IMR-90 (cell line): ENCODE measurements at regions not wholly inside any gene's neighbourhood (a gene's known extent, or its start where the extent isn't known, plus 50 kb on each side); places are given as distances from the start of the nearest gene placed in this dataset.

Experiments
- ATAC-seq: fragments of 200-7000 bp; cut with Tn5 transposase; 2 replicates; pipeline ENCODE4 v1.9.1; 2020; ENCODE audit warnings: low read depth, mild to moderate bottlenecking, moderate library complexity
- BruUV-seq: library from RNA; stranded (reverse); fragments of 400-500 nt; replicated peaks from 2 replicates; lab custom pipeline; 2021; lab: Mats Ljungman, UMichigan
- CTCF ChIA-PET: fragments of 300-600 bp; formaldehyde crosslinking; extraction: SDS; loops from one replicate; lab custom pipeline; 2021; ENCODE audit warnings: antibody characterized with exemption; lab: Yijun Ruan, JAX
- POLR2A ChIA-PET: fragments of 300-600 bp; sonication (Branson Sonifier 250); formaldehyde crosslinking; loops from one replicate; lab custom pipeline; 2022; ENCODE audit warnings: antibody characterized with exemption; ENCODE audit not compliant: unreplicated experiment; lab: Charles Lee
- DNase-seq: peaks from one replicate; pipeline ENCODE4 v3.0.0; 2013
- H2AFZ ChIP-seq: replicated peaks from 2 replicates; pipeline ENCODE3; 2013; ENCODE audit warnings: low read length, mild to moderate bottlenecking; ENCODE audit not compliant: poor library complexity
- H2AK5ac ChIP-seq: 2 replicates; pipeline ENCODE4 v1.6.1; 2013; ENCODE audit warnings: low read depth, low read length, inconsistent platforms
- H2AK9ac ChIP-seq: replicated peaks from 2 replicates; pipeline ENCODE3; 2013; ENCODE audit warnings: mild to moderate bottlenecking, low read depth, low read length, moderate library complexity; ENCODE audit not compliant: poor library complexity
- H2BK120ac ChIP-seq: 2 replicates; pipeline ENCODE4 v1.6.1; 2013; ENCODE audit warnings: low read depth, low read length, inconsistent platforms
- H2BK15ac ChIP-seq: 3 replicates; pipeline ENCODE4 v1.6.1; 2013; ENCODE audit warnings: low read depth, low read length, inconsistent platforms
- H2BK20ac ChIP-seq: 2 replicates; pipeline ENCODE4 v1.6.1; 2013; ENCODE audit warnings: low read depth, mild to moderate bottlenecking, inconsistent platforms, low read length, moderate library complexity
- H2BK5ac ChIP-seq: 2 replicates; pipeline ENCODE4 v1.6.1; 2013; ENCODE audit warnings: mild to moderate bottlenecking, low read depth, low read length, inconsistent platforms; ENCODE audit not compliant: poor library complexity, severe bottlenecking
- H3K14ac ChIP-seq: replicated peaks from 2 replicates; pipeline ENCODE4 v1.6.1; 2013; ENCODE audit warnings: low read depth, low read length, inconsistent platforms
- H3K18ac ChIP-seq: 2 replicates; pipeline ENCODE4 v1.6.1; 2013; ENCODE audit warnings: low read depth, low read length, control low read depth
- H3K23ac ChIP-seq: 2 replicates; pipeline ENCODE4 v1.6.1; 2013; ENCODE audit warnings: low read depth, low read length, inconsistent platforms
- H3K27ac ChIP-seq: 2 replicates; pipeline ENCODE4 v1.5.1; 2013; ENCODE audit warnings: mild to moderate bottlenecking, control low read depth, low read length; ENCODE audit not compliant: insufficient read depth
- H3K27me3 ChIP-seq: 2 replicates; pipeline ENCODE4 v1.6.1; 2013; ENCODE audit warnings: low read length; ENCODE audit not compliant: control insufficient read depth, insufficient read depth
- H3K36me3 ChIP-seq: 2 replicates; pipeline ENCODE4 v1.6.1; 2013; ENCODE audit warnings: low read length, mixed read lengths; ENCODE audit not compliant: control insufficient read depth, insufficient read depth
- H3K4ac ChIP-seq: 2 replicates; pipeline ENCODE4 v1.6.1; 2013; ENCODE audit warnings: low read depth, low read length, inconsistent platforms
- H3K4me1 ChIP-seq: 2 replicates; pipeline ENCODE4 v1.6.1; 2013; ENCODE audit warnings: low read length, mixed read lengths; ENCODE audit not compliant: control insufficient read depth, insufficient read depth
- H3K4me2 ChIP-seq: 2 replicates; pipeline ENCODE4 v1.6.1; 2013; ENCODE audit warnings: low read depth, mild to moderate bottlenecking, control low read depth, low read length, moderate library complexity
- H3K4me3 ChIP-seq: 2 replicates; pipeline ENCODE4 v1.5.1; 2013; ENCODE audit warnings: low read depth, mild to moderate bottlenecking, control low read depth, low read length, moderate library complexity; ENCODE audit not compliant: insufficient read depth
- H3K56ac ChIP-seq: 2 replicates; pipeline ENCODE4 v1.6.1; 2013; ENCODE audit warnings: low read length, inconsistent platforms; ENCODE audit not compliant: insufficient read depth; ENCODE audit errors: extremely low read depth
- H3K79me1 ChIP-seq, 2 experiments: 2 replicates each; pipeline ENCODE4 v1.6.1; 2013; ENCODE audit warnings: low read length in 2 of 2, inconsistent platforms in 1 of 2, low read depth in 1 of 2
- H3K9ac ChIP-seq: 2 replicates; pipeline ENCODE4 v1.6.1; 2013; ENCODE audit warnings: low read depth, low read length, control low read depth
- H3K9me1 ChIP-seq: 2 replicates; pipeline ENCODE4 v1.6.1; 2013; ENCODE audit warnings: low read length, inconsistent platforms; ENCODE audit not compliant: insufficient read depth
- H3K9me3 ChIP-seq: 2 replicates; pipeline ENCODE4 v1.6.1; 2013; ENCODE audit warnings: low read length; ENCODE audit not compliant: control insufficient read depth, insufficient read depth
- H4K20me1 ChIP-seq: 2 replicates; pipeline ENCODE4 v1.6.1; 2013; ENCODE audit warnings: low read length, inconsistent platforms; ENCODE audit not compliant: insufficient read depth
- H4K5ac ChIP-seq: 2 replicates; pipeline ENCODE4 v1.6.1; 2013; ENCODE audit warnings: mild to moderate bottlenecking, low read depth, low read length, control low read depth
- H4K8ac ChIP-seq, 2 experiments: 2 replicates each; pipeline ENCODE4 v1.6.1; 2013; ENCODE audit warnings: low read depth in 2 of 2, low read length in 2 of 2, control low read depth in 1 of 2, inconsistent platforms in 1 of 2
- H4K91ac ChIP-seq: 2 replicates; pipeline ENCODE4 v1.6.1; 2013; ENCODE audit warnings: low read depth, low read length, inconsistent platforms; ENCODE audit not compliant: insufficient read depth
- BHLHE40 ChIP-seq: fragments of 150-350 bp; IDR thresholded peaks from 2 replicates; pipeline ENCODE4 v1.6.1; 2016; ENCODE audit warnings: mild to moderate bottlenecking, low read depth, low read length
- CEBPB ChIP-seq: IDR thresholded peaks from 2 replicates; pipeline ENCODE4 v1.6.1; 2012; ENCODE audit warnings: low read depth, low read length, improper control_type of control experiment
- CHD1 ChIP-seq: IDR thresholded peaks from 2 replicates; pipeline ENCODE4 v1.6.1; 2012; ENCODE audit warnings: low read depth, low read length, improper control_type of control experiment
- FOS ChIP-seq: fragments of 150-350 bp; IDR thresholded peaks from 2 replicates; pipeline ENCODE4 v1.6.1; 2016; ENCODE audit warnings: low read depth, low read length
- MAZ ChIP-seq: IDR thresholded peaks from 2 replicates; pipeline ENCODE4 v1.6.1; 2012; ENCODE audit warnings: low read depth, mild to moderate bottlenecking, low read length, improper control_type of control experiment, moderate library complexity, borderline replicate concordance
- MXI1 ChIP-seq: IDR thresholded peaks from 2 replicates; pipeline ENCODE4 v1.6.1; 2012; ENCODE audit warnings: low read depth, mild to moderate bottlenecking, low read length, moderate library complexity, borderline replicate concordance
- NFE2L2 ChIP-seq: fragments of 150-350 bp; IDR thresholded peaks from 2 replicates; pipeline ENCODE4 v1.6.1; 2016; ENCODE audit warnings: low read depth, mild to moderate bottlenecking, low read length
- RAD21 ChIP-seq: IDR thresholded peaks from 2 replicates; pipeline ENCODE4 v1.6.1; 2012; ENCODE audit warnings: low read length, improper control_type of control experiment
- RCOR1 ChIP-seq: IDR thresholded peaks from 2 replicates; pipeline ENCODE4 v1.6.1; 2012; ENCODE audit warnings: mild to moderate bottlenecking, low read length, improper control_type of control experiment; ENCODE audit not compliant: insufficient replicate concordance
- RFX5 ChIP-seq: IDR thresholded peaks from 2 replicates; pipeline ENCODE4 v1.8.0; 2012; ENCODE audit warnings: low read depth, mild to moderate bottlenecking, low read length, moderate library complexity
- SMC3 ChIP-seq: fragments of 150-350 bp; IDR thresholded peaks from 2 replicates; pipeline ENCODE4 v1.6.1; 2016; ENCODE audit warnings: low read depth, mild to moderate bottlenecking, antibody characterized with exemption, low read length, moderate library complexity
- WGBS, 2 experiments: methylation state at CpG; one replicate each; pipeline versions ENCODE4 v1.1.5 to v1.1.7; 2013; ENCODE audit warnings: missing lambda C conversion rate in 2 of 2; ENCODE audit not compliant: insufficient read length in 1 of 2; ENCODE audit errors: extremely low coverage in 2 of 2; 5-methylcytosine and 5-hydroxymethylcytosine counted together
- dilution Hi-C: fragments of 300-500 bp; cut with HindIII; formaldehyde crosslinking; loops from one replicate; pipeline ENCODE4 v1.14.3; 2018; ENCODE audit warnings: low sequenced_read_pairs; ENCODE audit not compliant: unreplicated experiment
- in situ Hi-C: fragments of 300-500 bp; cut with MboI; formaldehyde crosslinking; loops from 3 replicates; pipeline ENCODE4 v1.14.3; 2019; ENCODE audit warnings: low sequenced_read_pairs, inconsistent platforms, mixed read lengths
- intact Hi-C: fragments of 100-400 bp; cut with micrococcal nuclease; formaldehyde crosslinking; loops from 2 replicates; pipeline ENCODE4 v1.10.0; 2022
- TF ChIP-seq, protein P1 (sequence below): conservative IDR thresholded peaks from 2 replicates; pipeline ENCODE4 v1.5.1; 2012; ENCODE audit warnings: mild to moderate bottlenecking, low read depth, low read length, improper control_type of control experiment
- TF ChIP-seq, protein P2 (sequence below): fragments of 150-350 bp; IDR thresholded peaks from 2 replicates; pipeline ENCODE4 v1.6.1; 2017; ENCODE audit warnings: mild to moderate bottlenecking, antibody characterized with exemption, low read length, low read depth
- TF ChIP-seq, protein P3 (sequence below): fragments of 150-350 bp; IDR thresholded peaks from 2 replicates; pipeline ENCODE4 v1.6.1; 2016; ENCODE audit warnings: low read depth, mild to moderate bottlenecking, low read length, moderate library complexity, borderline replicate concordance

DNA sequence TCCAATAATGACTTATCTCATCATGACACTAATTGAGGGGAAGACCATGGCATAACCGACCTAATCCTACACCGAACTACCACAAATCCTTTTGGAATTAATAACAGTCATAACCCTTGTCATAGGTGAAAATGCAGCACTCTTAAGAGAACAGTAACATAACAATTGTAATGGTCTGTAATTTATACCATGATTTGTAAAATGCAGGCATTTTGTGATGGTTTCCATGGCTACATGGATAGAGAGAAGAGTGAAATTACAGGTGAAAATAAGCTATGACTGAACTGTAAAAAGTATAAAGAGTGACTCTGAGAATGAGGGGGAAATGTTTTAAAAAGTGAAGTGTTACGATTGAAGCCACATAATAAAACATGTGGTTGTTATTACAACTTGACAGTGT, 494.1 kb upstream of the SLC39A10 start:
- POLR2A ChIA-PET: no interaction called here
- intact Hi-C loops (no loop called here), in situ Hi-C loops (no loop called here), dilution Hi-C loops (no loop called here)
- Histone ChIP-seq H2BK20ac (no peak overlapping the region), H3K56ac (no peak overlapping the region), H3K14ac (no peak overlapping the region), H2AK9ac (no peak overlapping the region), H3K4me2 (no peak overlapping the region), H2BK15ac (no peak overlapping the region), H3K9ac (no peak overlapping the region), H3K18ac (no peak overlapping the region), H3K23ac (no peak overlapping the region), H3K9me3 (no peaks in the 10 kb centered on the region), H4K20me1 (no peaks in the 10 kb centered on the region), H3K4me3 (no peak overlapping the region), H3K4ac (no peak overlapping the region), H3K9me1 (no peaks in the 10 kb centered on the region), H4K8ac (no peak overlapping the region), H4K5ac (no peak overlapping the region), H3K27me3 (no peaks in the 10 kb centered on the region), H2BK120ac (no peak overlapping the region), H2BK5ac (no peak overlapping the region), H3K36me3 (no peaks in the 10 kb centered on the region), H3K79me1 (no peaks in the 10 kb centered on the region), H4K91ac (no peak overlapping the region), H2AFZ (no peak overlapping the region), H3K4me1 (no peaks in the 10 kb centered on the region), H2AK5ac (no peak overlapping the region), H3K27ac (no peak overlapping the region)
- TF ChIP-seq MXI1 (no peak), BHLHE40 (no peak), NFE2L2 (no peak), MAZ (no peak), CEBPB (no peak), RFX5 (no peak), CHD1 (no peak), SMC3 (no peak), RCOR1 (no peak), FOS (no peak), RAD21 (no peak)
- TF ChIP-seq, protein P1, sequence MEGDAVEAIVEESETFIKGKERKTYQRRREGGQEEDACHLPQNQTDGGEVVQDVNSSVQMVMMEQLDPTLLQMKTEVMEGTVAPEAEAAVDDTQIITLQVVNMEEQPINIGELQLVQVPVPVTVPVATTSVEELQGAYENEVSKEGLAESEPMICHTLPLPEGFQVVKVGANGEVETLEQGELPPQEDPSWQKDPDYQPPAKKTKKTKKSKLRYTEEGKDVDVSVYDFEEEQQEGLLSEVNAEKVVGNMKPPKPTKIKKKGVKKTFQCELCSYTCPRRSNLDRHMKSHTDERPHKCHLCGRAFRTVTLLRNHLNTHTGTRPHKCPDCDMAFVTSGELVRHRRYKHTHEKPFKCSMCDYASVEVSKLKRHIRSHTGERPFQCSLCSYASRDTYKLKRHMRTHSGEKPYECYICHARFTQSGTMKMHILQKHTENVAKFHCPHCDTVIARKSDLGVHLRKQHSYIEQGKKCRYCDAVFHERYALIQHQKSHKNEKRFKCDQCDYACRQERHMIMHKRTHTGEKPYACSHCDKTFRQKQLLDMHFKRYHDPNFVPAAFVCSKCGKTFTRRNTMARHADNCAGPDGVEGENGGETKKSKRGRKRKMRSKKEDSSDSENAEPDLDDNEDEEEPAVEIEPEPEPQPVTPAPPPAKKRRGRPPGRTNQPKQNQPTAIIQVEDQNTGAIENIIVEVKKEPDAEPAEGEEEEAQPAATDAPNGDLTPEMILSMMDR: no peak
- TF ChIP-seq, protein P2, sequence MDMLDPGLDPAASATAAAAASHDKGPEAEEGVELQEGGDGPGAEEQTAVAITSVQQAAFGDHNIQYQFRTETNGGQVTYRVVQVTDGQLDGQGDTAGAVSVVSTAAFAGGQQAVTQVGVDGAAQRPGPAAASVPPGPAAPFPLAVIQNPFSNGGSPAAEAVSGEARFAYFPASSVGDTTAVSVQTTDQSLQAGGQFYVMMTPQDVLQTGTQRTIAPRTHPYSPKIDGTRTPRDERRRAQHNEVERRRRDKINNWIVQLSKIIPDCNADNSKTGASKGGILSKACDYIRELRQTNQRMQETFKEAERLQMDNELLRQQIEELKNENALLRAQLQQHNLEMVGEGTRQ: no peak
- TF ChIP-seq, protein P3, sequence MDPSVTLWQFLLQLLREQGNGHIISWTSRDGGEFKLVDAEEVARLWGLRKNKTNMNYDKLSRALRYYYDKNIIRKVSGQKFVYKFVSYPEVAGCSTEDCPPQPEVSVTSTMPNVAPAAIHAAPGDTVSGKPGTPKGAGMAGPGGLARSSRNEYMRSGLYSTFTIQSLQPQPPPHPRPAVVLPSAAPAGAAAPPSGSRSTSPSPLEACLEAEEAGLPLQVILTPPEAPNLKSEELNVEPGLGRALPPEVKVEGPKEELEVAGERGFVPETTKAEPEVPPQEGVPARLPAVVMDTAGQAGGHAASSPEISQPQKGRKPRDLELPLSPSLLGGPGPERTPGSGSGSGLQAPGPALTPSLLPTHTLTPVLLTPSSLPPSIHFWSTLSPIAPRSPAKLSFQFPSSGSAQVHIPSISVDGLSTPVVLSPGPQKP: no peak
- no TSS peak for BruUV-seq
- no CpG with 5 or more reads among the region's 3 CpGs for WGBS, 2 experiments
- ATAC-seq: no peak
- CTCF ChIA-PET: no interaction called here
- DNase-seq: no peak
